WTC11 (cell line): ENCODE measurements at regions not wholly inside any gene's neighbourhood (a gene's known extent, or its start where the extent isn't known, plus 50 kb on each side); places are given as distances from the start of the nearest gene placed in this dataset.

Source experiments
- ATAC-seq: fragments of 200-7000 bp; cut with Tn5 transposase; 2 replicates; pipeline ENCODE4 v1.10.0; 2021; ENCODE audit warnings: mild to moderate bottlenecking, moderate library complexity
- CTCF ChIA-PET: fragments of 300-600 bp; sonication (Branson Sonifier 250); formaldehyde crosslinking; loops from one replicate; lab custom pipeline; 2021; ENCODE audit warnings: antibody characterized with exemption; lab: Charles Lee
- POLR2A ChIA-PET: fragments of 350-600 bp; sonication (Branson Sonifier 250); formaldehyde crosslinking; loops from one replicate; lab custom pipeline; 2021; ENCODE audit warnings: antibody characterized with exemption; lab: Charles Lee
- DNase-seq: peaks from one replicate; pipeline ENCODE4 v3.0.0; 2021; ENCODE audit warnings: low spot score
- H3K27ac Mint-ChIP-seq: 2 replicates; pipeline ENCODE4 v1.8.0; 2021; ENCODE audit warnings: mixed read lengths
- H3K27me3 Mint-ChIP-seq: 2 replicates; pipeline ENCODE4 v1.8.0; 2021; ENCODE audit warnings: low read depth, mild to moderate bottlenecking, moderate library complexity, mixed read lengths
- H3K36me3 Mint-ChIP-seq: 2 replicates; pipeline ENCODE4 v1.8.0; 2021; ENCODE audit warnings: mixed read lengths
- H3K4me1 Mint-ChIP-seq: 2 replicates; pipeline ENCODE4 v1.8.0; 2022; ENCODE audit warnings: mixed read lengths
- H3K4me3 Mint-ChIP-seq: 2 replicates; pipeline ENCODE4 v1.8.0; 2021; ENCODE audit warnings: mild to moderate bottlenecking, moderate library complexity, mixed read lengths
- H3K9me3 Mint-ChIP-seq: 2 replicates; pipeline ENCODE4 v1.8.0; 2021; ENCODE audit warnings: mixed read lengths
- CREM ChIP-seq: sonication (generic); formaldehyde crosslinking; IDR thresholded peaks from 2 replicates; pipeline ENCODE4 v1.8.1; 2022; ENCODE audit warnings: mild to moderate bottlenecking, missing genetic modification reagents, moderate library complexity
- EMX1 ChIP-seq: fragments of 250-450 bp; sonication (Bioruptor Pico); IDR thresholded peaks from 2 replicates; pipeline ENCODE4 v1.8.0; 2021; ENCODE audit warnings: mild to moderate bottlenecking
- ESRRA ChIP-seq: sonication (generic); formaldehyde crosslinking; IDR thresholded peaks from 2 replicates; pipeline ENCODE4 v1.8.1; 2022; ENCODE audit warnings: mild to moderate bottlenecking, missing genetic modification reagents, borderline replicate concordance
- GTF2I ChIP-seq: fragments of 250-450 bp; sonication (Bioruptor Pico); conservative IDR thresholded peaks from 2 replicates; pipeline ENCODE4 v1.4.0; 2021; ENCODE audit warnings: mild to moderate bottlenecking
- IRF2 ChIP-seq: sonication (generic); formaldehyde crosslinking; IDR thresholded peaks from 2 replicates; pipeline ENCODE4 v1.8.0; 2022; ENCODE audit warnings: low read depth, missing genetic modification reagents, borderline replicate concordance
- JUN ChIP-seq: sonication (generic); formaldehyde crosslinking; IDR thresholded peaks from 2 replicates; pipeline ENCODE4 v1.8.0; 2023; ENCODE audit warnings: mild to moderate bottlenecking, missing genetic modification reagents
- KAT7 ChIP-seq: sonication (generic); formaldehyde crosslinking; IDR thresholded peaks from 2 replicates; pipeline ENCODE4 v1.8.1; 2023; ENCODE audit warnings: missing genetic modification reagents, mild to moderate bottlenecking, borderline replicate concordance
- MYBL2 ChIP-seq: sonication (generic); formaldehyde crosslinking; IDR thresholded peaks from 2 replicates; pipeline ENCODE4 v1.8.1; 2023; ENCODE audit warnings: mild to moderate bottlenecking, moderate library complexity, missing genetic modification reagents
- RORB ChIP-seq: fragments of 250-450 bp; sonication (Bioruptor Pico); IDR thresholded peaks from 2 replicates; pipeline ENCODE4 v1.9.0; 2021; ENCODE audit warnings: mild to moderate bottlenecking
- TEAD4 ChIP-seq: sonication (generic); formaldehyde crosslinking; IDR thresholded peaks from 2 replicates; pipeline ENCODE4 v1.8.0; 2022; ENCODE audit warnings: mild to moderate bottlenecking, missing genetic modification reagents
- TP53 ChIP-seq: sonication (generic); formaldehyde crosslinking; IDR thresholded peaks from 2 replicates; pipeline ENCODE4 v1.8.1; 2023; ENCODE audit warnings: mild to moderate bottlenecking, missing genetic modification reagents
- TF ChIP-seq, protein P1 (sequence below): sonication (generic); formaldehyde crosslinking; IDR thresholded peaks from 2 replicates; pipeline ENCODE4 v1.8.0; 2022; ENCODE audit warnings: mild to moderate bottlenecking, missing genetic modification reagents
- TF ChIP-seq, protein P2 (sequence below): fragments of 250-450 bp; sonication (Bioruptor Pico); IDR thresholded peaks from 2 replicates; pipeline ENCODE4 v1.9.0; 2021; ENCODE audit warnings: moderate library complexity, mild to moderate bottlenecking, inconsistent platforms, borderline replicate concordance
- TF ChIP-seq, protein P3 (sequence below): sonication (generic); formaldehyde crosslinking; IDR thresholded peaks from 2 replicates; pipeline ENCODE4 v1.8.1; 2022; ENCODE audit warnings: missing genetic modification reagents, borderline replicate concordance
- TF ChIP-seq, protein P4 (sequence below): fragments of 250-450 bp; sonication (Bioruptor Pico); IDR thresholded peaks from 2 replicates; pipeline ENCODE4 v1.8.0; 2021; ENCODE audit warnings: mild to moderate bottlenecking
- TF ChIP-seq, protein P5 (sequence below): sonication (generic); formaldehyde crosslinking; IDR thresholded peaks from 2 replicates; pipeline ENCODE4 v1.8.1; 2023; ENCODE audit warnings: mild to moderate bottlenecking, missing genetic modification reagents
- TF ChIP-seq, protein P6 (sequence below): sonication (generic); formaldehyde crosslinking; IDR thresholded peaks from 2 replicates; pipeline ENCODE4 v1.8.1; 2022; ENCODE audit warnings: mild to moderate bottlenecking, missing genetic modification reagents, moderate library complexity, borderline replicate concordance
- TF ChIP-seq, protein P7 (sequence below): fragments of 200-600 bp; IDR thresholded peaks from 2 replicates; pipeline ENCODE4 v1.8.0; 2022; ENCODE audit warnings: antibody characterized with exemption
- TF ChIP-seq, protein P8 (sequence below): sonication (generic); formaldehyde crosslinking; IDR thresholded peaks from 2 replicates; pipeline ENCODE4 v1.8.1; 2023; ENCODE audit warnings: mild to moderate bottlenecking, missing genetic modification reagents, moderate library complexity
- TF ChIP-seq, protein P9 (sequence below): sonication (generic); formaldehyde crosslinking; IDR thresholded peaks from 2 replicates; pipeline ENCODE4 v1.8.0; 2022; ENCODE audit warnings: missing genetic modification reagents

DNA sequence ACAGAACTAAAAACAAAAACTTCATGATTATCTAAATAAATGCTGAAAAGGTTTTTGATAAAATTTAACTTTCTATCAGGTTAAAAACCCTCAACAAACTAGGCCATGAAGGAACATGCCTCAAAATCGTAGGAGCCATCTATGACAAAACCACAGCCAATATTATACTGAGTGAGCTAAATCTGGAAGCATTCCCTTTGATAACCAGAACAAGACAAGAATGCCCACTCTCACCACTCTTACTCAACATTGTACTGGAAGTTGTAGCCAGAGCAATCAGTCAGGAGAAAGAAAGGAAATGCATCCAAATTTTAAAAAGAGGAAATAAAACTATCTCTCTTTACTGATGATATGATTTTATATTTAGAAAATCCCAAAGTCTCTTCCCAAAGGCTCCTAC lies 228.7 kb downstream of the CHRM2 start (continued):
- TF ChIP-seq, protein P1, sequence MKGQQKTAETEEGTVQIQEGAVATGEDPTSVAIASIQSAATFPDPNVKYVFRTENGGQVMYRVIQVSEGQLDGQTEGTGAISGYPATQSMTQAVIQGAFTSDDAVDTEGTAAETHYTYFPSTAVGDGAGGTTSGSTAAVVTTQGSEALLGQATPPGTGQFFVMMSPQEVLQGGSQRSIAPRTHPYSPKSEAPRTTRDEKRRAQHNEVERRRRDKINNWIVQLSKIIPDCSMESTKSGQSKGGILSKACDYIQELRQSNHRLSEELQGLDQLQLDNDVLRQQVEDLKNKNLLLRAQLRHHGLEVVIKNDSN, result no peak
- TF ChIP-seq EMX1 (CRISPR knock-in tag) (no peak), TP53 (no peak)

DNA sequence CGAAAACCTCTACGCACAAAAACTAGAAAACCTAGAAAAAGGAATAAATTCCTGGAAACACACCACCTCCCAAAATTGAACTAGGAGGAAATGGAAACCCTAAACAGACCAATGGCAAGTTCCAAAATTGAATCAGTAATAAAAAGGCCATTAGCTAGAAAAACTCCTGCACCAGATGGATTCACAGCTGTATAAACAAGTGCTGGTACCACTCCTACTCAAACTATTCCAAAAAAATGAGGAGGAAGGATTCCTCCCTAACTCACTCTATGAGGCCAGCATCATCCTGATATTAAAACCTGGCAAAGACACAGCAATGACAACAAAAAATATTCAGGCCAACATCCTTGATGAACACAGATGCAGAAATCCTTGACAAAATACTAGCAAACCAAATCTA lies 228.2 kb downstream of the CHRM2 start:
- POLR2A ChIA-PET, result no interaction called here
- H3K4me3 Mint-ChIP-seq, result no peak overlapping the region
- no peak for DNase-seq
- no peaks in the 10 kb centered on the region for H3K36me3 Mint-ChIP-seq
- no peaks in the 10 kb centered on the region for H3K27me3 Mint-ChIP-seq
- CTCF ChIA-PET, result no interaction called here
- ATAC-seq, result no peak
- peaks cover 12% of the 10 kb centered on the region for H3K4me1 Mint-ChIP-seq
- TF ChIP-seq, protein P2, sequence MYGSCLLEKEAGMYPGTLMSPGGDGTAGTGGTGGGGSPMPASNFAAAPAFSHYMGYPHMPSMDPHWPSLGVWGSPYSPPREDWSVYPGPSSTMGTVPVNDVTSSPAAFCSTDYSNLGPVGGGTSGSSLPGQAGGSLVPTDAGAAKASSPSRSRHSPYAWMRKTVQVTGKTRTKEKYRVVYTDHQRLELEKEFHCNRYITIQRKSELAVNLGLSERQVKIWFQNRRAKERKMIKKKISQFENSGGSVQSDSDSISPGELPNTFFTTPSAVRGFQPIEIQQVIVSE (CRISPR knock-in tag), result no peak
- TF ChIP-seq KAT7 (CRISPR knock-in tag) (no peak), CREM (no peak), ESRRA (no peak), TEAD4 (no peak), GTF2I (no peak), IRF2 (no peak), MYBL2 (no peak), JUN (no peak), RORB (CRISPR knock-in tag) (no peak)
- TF ChIP-seq, protein P3, sequence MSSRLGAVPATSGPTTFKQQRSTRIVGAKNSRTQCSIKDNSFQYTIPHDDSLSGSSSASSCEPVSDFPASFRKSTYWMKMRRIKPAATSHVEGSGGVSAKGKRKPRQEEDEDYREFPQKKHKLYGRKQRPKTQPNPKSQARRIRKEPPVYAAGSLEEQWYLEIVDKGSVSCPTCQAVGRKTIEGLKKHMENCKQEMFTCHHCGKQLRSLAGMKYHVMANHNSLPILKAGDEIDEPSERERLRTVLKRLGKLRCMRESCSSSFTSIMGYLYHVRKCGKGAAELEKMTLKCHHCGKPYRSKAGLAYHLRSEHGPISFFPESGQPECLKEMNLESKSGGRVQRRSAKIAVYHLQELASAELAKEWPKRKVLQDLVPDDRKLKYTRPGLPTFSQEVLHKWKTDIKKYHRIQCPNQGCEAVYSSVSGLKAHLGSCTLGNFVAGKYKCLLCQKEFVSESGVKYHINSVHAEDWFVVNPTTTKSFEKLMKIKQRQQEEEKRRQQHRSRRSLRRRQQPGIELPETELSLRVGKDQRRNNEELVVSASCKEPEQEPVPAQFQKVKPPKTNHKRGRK (CRISPR knock-in tag), result no peak
- TF ChIP-seq, protein P4, sequence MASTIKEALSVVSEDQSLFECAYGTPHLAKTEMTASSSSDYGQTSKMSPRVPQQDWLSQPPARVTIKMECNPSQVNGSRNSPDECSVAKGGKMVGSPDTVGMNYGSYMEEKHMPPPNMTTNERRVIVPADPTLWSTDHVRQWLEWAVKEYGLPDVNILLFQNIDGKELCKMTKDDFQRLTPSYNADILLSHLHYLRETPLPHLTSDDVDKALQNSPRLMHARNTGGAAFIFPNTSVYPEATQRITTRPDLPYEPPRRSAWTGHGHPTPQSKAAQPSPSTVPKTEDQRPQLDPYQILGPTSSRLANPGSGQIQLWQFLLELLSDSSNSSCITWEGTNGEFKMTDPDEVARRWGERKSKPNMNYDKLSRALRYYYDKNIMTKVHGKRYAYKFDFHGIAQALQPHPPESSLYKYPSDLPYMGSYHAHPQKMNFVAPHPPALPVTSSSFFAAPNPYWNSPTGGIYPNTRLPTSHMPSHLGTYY (CRISPR knock-in tag), result no peak
- TF ChIP-seq, protein P5, sequence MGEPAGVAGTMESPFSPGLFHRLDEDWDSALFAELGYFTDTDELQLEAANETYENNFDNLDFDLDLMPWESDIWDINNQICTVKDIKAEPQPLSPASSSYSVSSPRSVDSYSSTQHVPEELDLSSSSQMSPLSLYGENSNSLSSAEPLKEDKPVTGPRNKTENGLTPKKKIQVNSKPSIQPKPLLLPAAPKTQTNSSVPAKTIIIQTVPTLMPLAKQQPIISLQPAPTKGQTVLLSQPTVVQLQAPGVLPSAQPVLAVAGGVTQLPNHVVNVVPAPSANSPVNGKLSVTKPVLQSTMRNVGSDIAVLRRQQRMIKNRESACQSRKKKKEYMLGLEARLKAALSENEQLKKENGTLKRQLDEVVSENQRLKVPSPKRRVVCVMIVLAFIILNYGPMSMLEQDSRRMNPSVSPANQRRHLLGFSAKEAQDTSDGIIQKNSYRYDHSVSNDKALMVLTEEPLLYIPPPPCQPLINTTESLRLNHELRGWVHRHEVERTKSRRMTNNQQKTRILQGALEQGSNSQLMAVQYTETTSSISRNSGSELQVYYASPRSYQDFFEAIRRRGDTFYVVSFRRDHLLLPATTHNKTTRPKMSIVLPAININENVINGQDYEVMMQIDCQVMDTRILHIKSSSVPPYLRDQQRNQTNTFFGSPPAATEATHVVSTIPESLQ, result no peak
- TF ChIP-seq, protein P6, sequence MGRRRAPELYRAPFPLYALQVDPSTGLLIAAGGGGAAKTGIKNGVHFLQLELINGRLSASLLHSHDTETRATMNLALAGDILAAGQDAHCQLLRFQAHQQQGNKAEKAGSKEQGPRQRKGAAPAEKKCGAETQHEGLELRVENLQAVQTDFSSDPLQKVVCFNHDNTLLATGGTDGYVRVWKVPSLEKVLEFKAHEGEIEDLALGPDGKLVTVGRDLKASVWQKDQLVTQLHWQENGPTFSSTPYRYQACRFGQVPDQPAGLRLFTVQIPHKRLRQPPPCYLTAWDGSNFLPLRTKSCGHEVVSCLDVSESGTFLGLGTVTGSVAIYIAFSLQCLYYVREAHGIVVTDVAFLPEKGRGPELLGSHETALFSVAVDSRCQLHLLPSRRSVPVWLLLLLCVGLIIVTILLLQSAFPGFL, result no peak
- TF ChIP-seq, protein P7, sequence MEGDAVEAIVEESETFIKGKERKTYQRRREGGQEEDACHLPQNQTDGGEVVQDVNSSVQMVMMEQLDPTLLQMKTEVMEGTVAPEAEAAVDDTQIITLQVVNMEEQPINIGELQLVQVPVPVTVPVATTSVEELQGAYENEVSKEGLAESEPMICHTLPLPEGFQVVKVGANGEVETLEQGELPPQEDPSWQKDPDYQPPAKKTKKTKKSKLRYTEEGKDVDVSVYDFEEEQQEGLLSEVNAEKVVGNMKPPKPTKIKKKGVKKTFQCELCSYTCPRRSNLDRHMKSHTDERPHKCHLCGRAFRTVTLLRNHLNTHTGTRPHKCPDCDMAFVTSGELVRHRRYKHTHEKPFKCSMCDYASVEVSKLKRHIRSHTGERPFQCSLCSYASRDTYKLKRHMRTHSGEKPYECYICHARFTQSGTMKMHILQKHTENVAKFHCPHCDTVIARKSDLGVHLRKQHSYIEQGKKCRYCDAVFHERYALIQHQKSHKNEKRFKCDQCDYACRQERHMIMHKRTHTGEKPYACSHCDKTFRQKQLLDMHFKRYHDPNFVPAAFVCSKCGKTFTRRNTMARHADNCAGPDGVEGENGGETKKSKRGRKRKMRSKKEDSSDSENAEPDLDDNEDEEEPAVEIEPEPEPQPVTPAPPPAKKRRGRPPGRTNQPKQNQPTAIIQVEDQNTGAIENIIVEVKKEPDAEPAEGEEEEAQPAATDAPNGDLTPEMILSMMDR, result no peak
- TF ChIP-seq, protein P8, sequence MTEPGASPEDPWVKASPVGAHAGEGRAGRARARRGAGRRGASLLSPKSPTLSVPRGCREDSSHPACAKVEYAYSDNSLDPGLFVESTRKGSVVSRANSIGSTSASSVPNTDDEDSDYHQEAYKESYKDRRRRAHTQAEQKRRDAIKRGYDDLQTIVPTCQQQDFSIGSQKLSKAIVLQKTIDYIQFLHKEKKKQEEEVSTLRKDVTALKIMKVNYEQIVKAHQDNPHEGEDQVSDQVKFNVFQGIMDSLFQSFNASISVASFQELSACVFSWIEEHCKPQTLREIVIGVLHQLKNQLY (CRISPR knock-in tag), result no peak
- TF ChIP-seq, protein P9, sequence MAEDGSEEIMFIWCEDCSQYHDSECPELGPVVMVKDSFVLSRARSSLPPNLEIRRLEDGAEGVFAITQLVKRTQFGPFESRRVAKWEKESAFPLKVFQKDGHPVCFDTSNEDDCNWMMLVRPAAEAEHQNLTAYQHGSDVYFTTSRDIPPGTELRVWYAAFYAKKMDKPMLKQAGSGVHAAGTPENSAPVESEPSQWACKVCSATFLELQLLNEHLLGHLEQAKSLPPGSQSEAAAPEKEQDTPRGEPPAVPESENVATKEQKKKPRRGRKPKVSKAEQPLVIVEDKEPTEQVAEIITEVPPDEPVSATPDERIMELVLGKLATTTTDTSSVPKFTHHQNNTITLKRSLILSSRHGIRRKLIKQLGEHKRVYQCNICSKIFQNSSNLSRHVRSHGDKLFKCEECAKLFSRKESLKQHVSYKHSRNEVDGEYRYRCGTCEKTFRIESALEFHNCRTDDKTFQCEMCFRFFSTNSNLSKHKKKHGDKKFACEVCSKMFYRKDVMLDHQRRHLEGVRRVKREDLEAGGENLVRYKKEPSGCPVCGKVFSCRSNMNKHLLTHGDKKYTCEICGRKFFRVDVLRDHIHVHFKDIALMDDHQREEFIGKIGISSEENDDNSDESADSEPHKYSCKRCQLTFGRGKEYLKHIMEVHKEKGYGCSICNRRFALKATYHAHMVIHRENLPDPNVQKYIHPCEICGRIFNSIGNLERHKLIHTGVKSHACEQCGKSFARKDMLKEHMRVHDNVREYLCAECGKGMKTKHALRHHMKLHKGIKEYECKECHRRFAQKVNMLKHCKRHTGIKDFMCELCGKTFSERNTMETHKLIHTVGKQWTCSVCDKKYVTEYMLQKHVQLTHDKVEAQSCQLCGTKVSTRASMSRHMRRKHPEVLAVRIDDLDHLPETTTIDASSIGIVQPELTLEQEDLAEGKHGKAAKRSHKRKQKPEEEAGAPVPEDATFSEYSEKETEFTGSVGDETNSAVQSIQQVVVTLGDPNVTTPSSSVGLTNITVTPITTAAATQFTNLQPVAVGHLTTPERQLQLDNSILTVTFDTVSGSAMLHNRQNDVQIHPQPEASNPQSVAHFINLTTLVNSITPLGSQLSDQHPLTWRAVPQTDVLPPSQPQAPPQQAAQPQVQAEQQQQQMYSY (CRISPR knock-in tag), result no peak
- TF ChIP-seq, all 79 proteins: peak for 0
- peaks cover 4% of the 10 kb centered on the region; the same call in 1 of the 2 replicates for H3K9me3 Mint-ChIP-seq
- no peak overlapping the region for H3K27ac Mint-ChIP-seq
